A549 (cell line): ENCODE measurements at regions not wholly inside any gene's neighbourhood (a gene's known extent, or its start where the extent isn't known, plus 50 kb on each side); places are given as distances from the start of the nearest gene placed in this dataset.

Source experiments
- ATAC-seq, 2 experiments: fragments of 200-7000 bp in 1 of 2; fragments of >200 bp in 1 of 2; cut with Nextera tagmentation in 1 of 2; cut with Tn5 transposase in 1 of 2; 3 replicates each; pipeline versions ENCODE4 v1.8.0 to v1.9.1; 2018 to 2020; ENCODE audit warnings: mild to moderate bottlenecking in 1 of 2, moderate library complexity in 1 of 2
- CTCF ChIA-PET: fragments of 300-600 bp; sonication (Branson Sonifier 250); formaldehyde crosslinking; extraction: SDS; loops from one replicate; lab custom pipeline; 2021; ENCODE audit warnings: antibody characterized with exemption, inconsistent platforms; lab: Yijun Ruan, JAX
- POLR2A ChIA-PET: fragments of 350-600 bp; formaldehyde crosslinking; extraction: SDS; loops from one replicate; lab custom pipeline; 2021; ENCODE audit warnings: antibody characterized with exemption, inconsistent platforms; lab: Yijun Ruan, JAX
- DNase-seq, 2 experiments: peaks; one replicate each; pipeline versions ENCODE4 v3.0.0 to v3.0.0-alpha.2; 2011 to 2016; ENCODE audit warnings: low read depth in 1 of 2, low spot score in 1 of 2
- FAIRE-seq: peaks from 2 replicates; lab custom pipeline; 2011; peaks lifted over from hg19 to GRCh38; lab: Jason Lieb, UNC
- H3K27ac ChIP-seq, 2 experiments: fragments of >200 bp; sonication (Bioruptor Twin); formaldehyde crosslinking; 3 replicates each; pipeline ENCODE4 v1.5.1; 2016 to 2017
- H3K4me1 ChIP-seq: fragments of >200 bp; sonication (Bioruptor Twin); formaldehyde crosslinking; 3 replicates; pipeline ENCODE4 v1.6.1; 2016
- H3K4me2 ChIP-seq: fragments of >200 bp; sonication (Bioruptor Twin); formaldehyde crosslinking; 3 replicates; pipeline ENCODE4 v1.6.1; 2016
- H3K4me3 ChIP-seq: fragments of >200 bp; sonication (Bioruptor Twin); formaldehyde crosslinking; 3 replicates; pipeline ENCODE4 v1.5.1; 2016
- H3K9me3 ChIP-seq: fragments of >200 bp; sonication (Bioruptor Twin); formaldehyde crosslinking; 3 replicates; pipeline ENCODE4 v1.6.1; 2016
- CEBPB ChIP-seq, 2 experiments: fragments of >200 bp in 1 of 2; sonication (Bioruptor Twin) in 1 of 2; formaldehyde crosslinking in 1 of 2; IDR thresholded peaks; 2 replicates each; pipeline ENCODE4 v1.6.1; 2012 to 2016
- CHD2 ChIP-seq: fragments of 150-350 bp; IDR thresholded peaks from 2 replicates; pipeline ENCODE4 v1.6.1; 2014; ENCODE audit warnings: low read length; ENCODE audit not compliant: partially characterized antibody
- CHD4 ChIP-seq: fragments of 200-600 bp; sonication (generic); IDR thresholded peaks from 2 replicates; pipeline ENCODE4 v1.6.1; 2016; ENCODE audit warnings: antibody characterized with exemption, mild to moderate bottlenecking, borderline replicate concordance
- EHMT2 ChIP-seq: fragments of 200-600 bp; sonication (generic); IDR thresholded peaks from 2 replicates; pipeline ENCODE4 v1.6.1; 2016; ENCODE audit warnings: antibody characterized with exemption, low read depth, mild to moderate bottlenecking, moderate library complexity
- ELK1 ChIP-seq: fragments of 150-350 bp; IDR thresholded peaks from 2 replicates; pipeline ENCODE4 v1.6.1; 2014; ENCODE audit warnings: low read depth, mild to moderate bottlenecking, low read length
- EP300 ChIP-seq, 2 experiments: fragments of >200 bp; sonication (Bioruptor Twin); formaldehyde crosslinking; IDR thresholded peaks; 2 replicates in 1 of 2; 3 replicates in 1 of 2; pipeline ENCODE4 v1.6.1; 2016 to 2017
- FOSB ChIP-seq: fragments of 250-450 bp; sonication (Bioruptor Pico); IDR thresholded peaks from 2 replicates; pipeline ENCODE4 v1.5.0; 2020; ENCODE audit warnings: mild to moderate bottlenecking, moderate library complexity
- FOXS1 ChIP-seq: fragments of 250-450 bp; sonication (Bioruptor Pico); IDR thresholded peaks from 2 replicates; pipeline ENCODE4 v1.5.0; 2020; ENCODE audit warnings: mild to moderate bottlenecking, moderate library complexity
- HOXA7 ChIP-seq: fragments of 250-450 bp; sonication (Bioruptor Pico); IDR thresholded peaks from 2 replicates; pipeline ENCODE4 v1.5.0; 2020; ENCODE audit warnings: mild to moderate bottlenecking, moderate library complexity
- HOXB5 ChIP-seq: fragments of 250-450 bp; sonication (Bioruptor Pico); IDR thresholded peaks from 2 replicates; pipeline ENCODE4 v1.5.0; 2020; ENCODE audit warnings: mild to moderate bottlenecking, moderate library complexity
- KDM5A ChIP-seq: fragments of 200-600 bp; sonication (generic); IDR thresholded peaks from 2 replicates; pipeline ENCODE4 v1.6.1; 2016; ENCODE audit warnings: antibody characterized with exemption, mild to moderate bottlenecking
- MAFK ChIP-seq: fragments of 450-650 bp; IDR thresholded peaks from 2 replicates; pipeline ENCODE4 v1.6.1; 2014; ENCODE audit not compliant: partially characterized antibody
- MAX ChIP-seq: IDR thresholded peaks from 2 replicates; pipeline ENCODE4 v1.6.1; 2012
- MYC ChIP-seq: IDR thresholded peaks from 2 replicates; pipeline ENCODE4 v1.6.1; 2012; ENCODE audit warnings: mild to moderate bottlenecking, inconsistent platforms, low read length, improper control_type of control experiment, borderline replicate concordance
- NFE2L2 ChIP-seq: fragments of 150-350 bp; conservative IDR thresholded peaks from 2 replicates; pipeline ENCODE4 v1.6.1; 2014; ENCODE audit warnings: low read length
- NPAS2 ChIP-seq: fragments of 250-450 bp; sonication (Bioruptor Pico); IDR thresholded peaks from 2 replicates; pipeline ENCODE4 v1.8.0; 2022; ENCODE audit warnings: mild to moderate bottlenecking, moderate library complexity, borderline replicate concordance
- NR3C1 ChIP-seq: fragments of >200 bp; sonication (Bioruptor Twin); formaldehyde crosslinking; IDR thresholded peaks from 3 replicates; pipeline ENCODE4 v1.6.1; 2017
- POLR2A ChIP-seq: IDR thresholded peaks from 2 replicates; pipeline ENCODE4 v1.6.1; 2012; ENCODE audit warnings: mild to moderate bottlenecking, low read length
- RAD21 ChIP-seq, 2 experiments: fragments of >200 bp in 1 of 2; sonication (Bioruptor Twin) in 1 of 2; formaldehyde crosslinking in 1 of 2; IDR thresholded peaks in 1 of 2; conservative IDR thresholded peaks in 1 of 2; 2 replicates in 1 of 2; 3 replicates in 1 of 2; pipeline ENCODE4 v1.6.1; 2012 to 2018; ENCODE audit warnings: inconsistent platforms in 1 of 2
- RFX5 ChIP-seq: fragments of 450-650 bp; IDR thresholded peaks from 2 replicates; pipeline ENCODE4 v1.7.1; 2014; ENCODE audit warnings: antibody characterized with exemption, mild to moderate bottlenecking, moderate library complexity
- TP53 ChIP-seq: fragments of 250-450 bp; sonication (Bioruptor Pico); IDR thresholded peaks from 2 replicates; pipeline ENCODE4 v1.5.0; 2021; ENCODE audit warnings: mild to moderate bottlenecking, moderate library complexity
- ZFP36 ChIP-seq: fragments of 450-650 bp; IDR thresholded peaks from 2 replicates; pipeline ENCODE4 v1.6.1; 2014; ENCODE audit warnings: borderline replicate concordance; ENCODE audit not compliant: partially characterized antibody
- ZSCAN20 ChIP-seq: fragments of 250-450 bp; sonication (Bioruptor Pico); IDR thresholded peaks from 2 replicates; pipeline ENCODE4 v1.8.0; 2022; ENCODE audit warnings: mild to moderate bottlenecking, moderate library complexity
- WGBS: methylation state at CpG from one replicate; pipeline ENCODE4 v1.1.6; 2017; ENCODE audit errors: missing lambda C conversion rate; 5-methylcytosine and 5-hydroxymethylcytosine counted together

- FAIRE-seq = no peak
- CTCF ChIA-PET = no interaction called here
- H3K27ac ChIP-seq = no peak overlapping the region
- H3K4me1 ChIP-seq = no peaks in the 10 kb centered on the region
- WGBS = 6% methylated on average over 7 of the region's 7 CpGs
- TF ChIP-seq ELK1 = no peak
- no peak for TF ChIP-seq FOXS1 (CRISPR knock-in tag)
- no peak for TF ChIP-seq CHD4
- no peak for TF ChIP-seq NR3C1
- no peak for TF ChIP-seq ZSCAN20 (CRISPR knock-in tag)
- no peak for TF ChIP-seq RAD21 (conservative IDR thresholded peaks at IDR 0.05 in 1 of 2, IDR thresholded peaks at IDR 0.05 in 1 of 2)
- TF ChIP-seq EHMT2 = no peak
- no peak for TF ChIP-seq NFE2L2
- TF ChIP-seq FOSB = no peak
- TF ChIP-seq MYC = no peak
- no peak for TF ChIP-seq ZFP36
- TF ChIP-seq KDM5A = no peak
- ATAC-seq = no peak
- DNase-seq = no peak
- POLR2A ChIA-PET = no interaction called here
- no peaks in the 10 kb centered on the region for H3K9me3 ChIP-seq
- no peak overlapping the region for H3K4me2 ChIP-seq
- H3K4me3 ChIP-seq = no peak overlapping the region
Observed at GRCh38 chr6:159400826-159401225, 231.6 kb downstream of the FNDC1 start.

- H3K4me3 ChIP-seq = no peak overlapping the region
- TF ChIP-seq EHMT2 (no peak), ELK1 (no peak), NPAS2 (CRISPR knock-in tag) (no peak), KDM5A (no peak), CHD2 (no peak), HOXB5 (CRISPR knock-in tag) (no peak), CEBPB (IDR thresholded peaks at IDR 0.05) (no peak), RFX5 (no peak), EP300 (IDR thresholded peaks at IDR 0.05) (no peak), MAFK (no peak), MAX (no peak), ZFP36 (no peak), POLR2A (no peak), TP53 (CRISPR knock-in tag) (no peak)
- no peaks in the 10 kb centered on the region for H3K9me3 ChIP-seq
- no peak overlapping the region for H3K27ac ChIP-seq
- POLR2A ChIA-PET = no interaction called here
- DNase-seq (no peak), FAIRE-seq (no peak), ATAC-seq (no peak)
- WGBS = 19% methylated on average over 8 of the region's 8 CpGs
- H3K4me1 ChIP-seq = no peaks in the 10 kb centered on the region
- CTCF ChIA-PET = no interaction called here
- no peak overlapping the region for H3K4me2 ChIP-seq
Observed at GRCh38 chr6:159399751-159400221, 230.6 kb downstream of the FNDC1 start.

- FAIRE-seq = no peak
- H3K9me3 ChIP-seq = no peaks in the 10 kb centered on the region
- no peaks in the 10 kb centered on the region for H3K4me1 ChIP-seq
- DNase-seq = no peak
- ATAC-seq = no peak
- WGBS = 0% methylated on average over 2 of the region's 2 CpGs
- no peak overlapping the region for H3K4me3 ChIP-seq
- no peak overlapping the region for H3K27ac ChIP-seq
- no peak overlapping the region for H3K4me2 ChIP-seq
- CTCF ChIA-PET = interaction anchor here (0.9 kb wide), 1 partner anchor 20 kb away, joined by 3 read pairs; no protein-coding TSS in a partner anchor
- TF ChIP-seq MAFK (no peak), HOXA7 (CRISPR knock-in tag) (no peak)
- TF ChIP-seq, all 56 proteins: peak for 0
- POLR2A ChIA-PET = interaction anchor here (0.7 kb wide), 1 partner anchor 9 kb away, joined by 3 read pairs; no protein-coding TSS in a partner anchor
Observed at GRCh38 chr6:159398633-159399032, 229.4 kb downstream of the FNDC1 start.
